ENCODE measurements at regions not wholly inside any gene's neighbourhood (a gene's known extent, or its start where the extent isn't known, plus 50 kb on each side); places are given as distances from the start of the nearest gene placed in this dataset.

DNA sequence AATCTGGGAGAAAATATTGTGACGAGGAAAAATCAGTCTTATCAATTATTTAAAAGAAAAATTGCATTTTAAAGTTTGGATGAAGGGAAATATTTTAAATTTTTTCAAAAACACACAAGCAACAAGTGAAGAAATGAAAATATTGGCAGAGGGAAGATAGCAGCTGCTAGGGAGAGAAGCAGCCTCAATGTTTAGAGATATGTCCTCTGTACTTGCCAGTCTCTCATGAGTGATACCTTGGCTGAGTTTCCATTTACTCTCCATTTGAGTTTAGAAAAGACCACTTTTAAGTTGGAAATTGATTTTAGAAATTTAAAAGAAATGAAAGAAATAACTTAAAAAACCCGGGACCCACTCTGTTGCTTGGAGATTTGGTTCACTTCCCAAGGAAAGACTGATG, 88.6 kb upstream of the DBX1 start:
- Mint-ChIP-seq H3K9me3 (no peaks in the 10 kb centered on the region), H3K36me3 (ENCODE audit: low read depth) (no peaks in the 10 kb centered on the region), H3K4me1 (no peaks in the 10 kb centered on the region), H3K4me3 (no peak overlapping the region), H3K27ac (no peak overlapping the region), H3K27me3 (peaks cover 7% of the 10 kb centered on the region)
- POLR2A ChIA-PET = no interaction called here
- CTCF ChIA-PET = no interaction called here
- no peak for DNase-seq
- intact Hi-C loops (cut with micrococcal nuclease) = no loop called here
- TF ChIP-seq CTCF (IDR thresholded peaks at IDR 0.05) = no peak
- no peak for ATAC-seq (ENCODE audit: low read depth)

GRCh38 chr11:20248121-20248772, 88.0 kb upstream of the DBX1 start:
- CTCF ChIA-PET = no interaction called here
- no peak overlapping the region for H3K27ac Mint-ChIP-seq
- intact Hi-C loops (cut with micrococcal nuclease) = no loop called here
- no peaks in the 10 kb centered on the region for H3K36me3 Mint-ChIP-seq (ENCODE audit: low read depth)
- POLR2A ChIA-PET = no interaction called here
- TF ChIP-seq CTCF (IDR thresholded peaks at IDR 0.05) = no peak
- DNase-seq (no peak), ATAC-seq (ENCODE audit: low read depth) (no peak)
- no peaks in the 10 kb centered on the region for H3K4me1 Mint-ChIP-seq
- H3K4me3 Mint-ChIP-seq = no peak overlapping the region
- no peaks in the 10 kb centered on the region for H3K9me3 Mint-ChIP-seq
- peaks cover 7% of the 10 kb centered on the region for H3K27me3 Mint-ChIP-seq

DNA sequence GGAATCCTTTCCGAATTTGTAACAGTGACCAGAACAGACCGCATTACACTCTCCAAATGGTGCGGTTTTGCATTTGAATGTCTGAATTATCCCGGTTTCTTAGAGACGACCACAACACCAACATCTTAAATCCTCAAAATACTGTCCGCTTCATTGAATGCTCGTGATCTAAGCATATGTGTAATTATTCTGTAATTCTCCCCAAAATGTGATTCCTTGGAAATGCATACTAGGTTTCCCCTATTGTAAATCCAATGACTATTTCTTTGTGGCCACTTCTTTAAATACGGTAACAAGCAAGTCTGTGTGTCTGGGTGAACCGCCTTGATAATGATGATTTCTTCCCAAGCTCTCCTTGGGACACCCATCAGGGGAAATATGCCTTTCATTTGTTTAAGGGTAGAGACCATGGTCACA, 87.3 kb upstream of the DBX1 start:
- no peaks in the 10 kb centered on the region for H3K36me3 Mint-ChIP-seq (ENCODE audit: low read depth)
- intact Hi-C loops (cut with micrococcal nuclease) = no loop called here
- no peak for TF ChIP-seq CTCF (IDR thresholded peaks at IDR 0.05)
- H3K9me3 Mint-ChIP-seq = peaks cover 3% of the 10 kb centered on the region
- H3K27me3 Mint-ChIP-seq = peaks cover 7% of the 10 kb centered on the region
- CTCF ChIA-PET = no interaction called here
- no peak overlapping the region for H3K27ac Mint-ChIP-seq
- no peak for ATAC-seq (ENCODE audit: low read depth)
- no peak overlapping the region for H3K4me3 Mint-ChIP-seq
- no peaks in the 10 kb centered on the region for H3K4me1 Mint-ChIP-seq
- DNase-seq = no peak
- POLR2A ChIA-PET = no interaction called here

- no peaks in the 10 kb centered on the region for H3K4me1 Mint-ChIP-seq
- DNase-seq (no peak), ATAC-seq (ENCODE audit: low read depth) (no peak)
- ChIA-PET POLR2A (no interaction called here), CTCF (no interaction called here)
- peaks cover 5% of the 10 kb centered on the region for H3K9me3 Mint-ChIP-seq
- H3K27ac Mint-ChIP-seq = no peak overlapping the region
- no peak overlapping the region for H3K4me3 Mint-ChIP-seq
- no peaks in the 10 kb centered on the region for H3K36me3 Mint-ChIP-seq (ENCODE audit: low read depth)
- H3K27me3 Mint-ChIP-seq = peaks cover 9% of the 10 kb centered on the region
- TF ChIP-seq CTCF (IDR thresholded peaks at IDR 0.05) = no peak
- intact Hi-C loops (cut with micrococcal nuclease) = no loop called here
These were observed 83.7 kb upstream of the DBX1 start for GRCh38 chr11:20243974-20244373.

DNA sequence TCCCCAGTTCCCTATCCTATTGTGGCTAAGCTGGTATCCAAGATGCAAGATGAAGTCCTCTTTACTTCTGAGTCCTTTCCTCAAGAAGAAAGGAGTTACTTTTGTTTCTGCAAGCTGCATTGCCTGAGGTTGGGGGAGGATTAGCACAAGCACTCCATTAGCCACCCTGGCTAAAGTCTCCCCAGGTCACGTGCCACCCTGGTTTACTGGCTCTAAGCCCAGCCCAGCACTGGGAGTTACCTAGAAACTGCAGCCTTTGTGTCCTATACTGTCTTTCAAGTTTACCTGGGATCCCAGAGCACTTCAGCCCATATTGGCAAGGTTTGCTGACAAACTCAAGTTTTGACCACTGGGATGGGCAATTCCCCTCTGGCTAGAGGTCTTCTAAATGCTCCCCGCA, 78.4 kb upstream of the DBX1 start:
- ATAC-seq (ENCODE audit: low read depth) = no peak
- Mint-ChIP-seq H3K4me3 (no peak overlapping the region), H3K9me3 (peaks cover 8% of the 10 kb centered on the region)

More for the DNA sequence above, 78.4 kb upstream of the DBX1 start:
- POLR2A ChIA-PET = no interaction called here
- intact Hi-C loops (cut with micrococcal nuclease) = no loop called here
- no peak overlapping the region for H3K27ac Mint-ChIP-seq
- peaks cover 6% of the 10 kb centered on the region for H3K27me3 Mint-ChIP-seq
- no peak for DNase-seq
- CTCF ChIA-PET = no interaction called here
- TF ChIP-seq CTCF (IDR thresholded peaks at IDR 0.05) = no peak
- no peaks in the 10 kb centered on the region for H3K36me3 Mint-ChIP-seq (ENCODE audit: low read depth)
- no peaks in the 10 kb centered on the region for H3K4me1 Mint-ChIP-seq

All from activated B cell treated with CpG ODN at 0.5 μM for 24 hours (primary cell).